ENCODE measurements at regions not wholly inside any gene's neighbourhood (a gene's known extent, or its start where the extent isn't known, plus 50 kb on each side); places are given as distances from the start of the nearest gene placed in this dataset.
A peak's percentile ranks its signal among the peaks of the same experiment; 100 is the strongest.
"Not testable (repeated sequence)": the region's sequence is repeated elsewhere in the genome, so short reads cannot be mapped to it uniquely, and the experiment has no call there.

GRCh38 chr20:12130781-12131180 lies 213.1 kb downstream of the BTBD3 start:
- H3K27me3 ChIP-seq (ENCODE audit: control insufficient read depth, insufficient read depth) = no peaks in the 10 kb centered on the region
- ATAC-seq (no peak), DNase-seq (no peak)
- no peaks in the 10 kb centered on the region for H3K4me1 ChIP-seq (ENCODE audit: control insufficient read depth, insufficient read depth, low read length)
- H3K4me3 ChIP-seq (ENCODE audit: low read length) = no peak overlapping the region
- H3K27ac ChIP-seq (ENCODE audit: low read length) = no peak overlapping the region
- WGBS = 95% methylated on average over 1 of the region's 1 CpG
- intact Hi-C loops (cut with DNase I) = no loop called here
- no peaks in the 10 kb centered on the region for H3K9me3 ChIP-seq (ENCODE audit: control insufficient read depth, low read length)

GRCh38 chr20:12133553-12133952 lies 215.9 kb downstream of the BTBD3 start:
- ATAC-seq = no peak
- Histone ChIP-seq H3K27me3 (ENCODE audit: control insufficient read depth, insufficient read depth) (no peaks in the 10 kb centered on the region), H3K4me3 (ENCODE audit: low read length) (no peak overlapping the region), H3K9me3 (ENCODE audit: control insufficient read depth, low read length) (no peaks in the 10 kb centered on the region), H3K4me1 (ENCODE audit: control insufficient read depth, insufficient read depth, low read length) (no peaks in the 10 kb centered on the region), H3K27ac (ENCODE audit: low read length) (no peak overlapping the region)
- WGBS = 82% methylated on average over 2 of the region's 2 CpGs
- intact Hi-C loops (cut with DNase I) = no loop called here
- DNase-seq = no peak

GRCh38 chr20:12145951-12146350 lies 228.3 kb downstream of the BTBD3 start:
- H3K4me1 ChIP-seq (ENCODE audit: control insufficient read depth, insufficient read depth, low read length); H3K9me3 ChIP-seq (ENCODE audit: control insufficient read depth, low read length); H3K27ac ChIP-seq (ENCODE audit: low read length); ATAC-seq; intact Hi-C loops (cut with DNase I); DNase-seq; H3K4me3 ChIP-seq (ENCODE audit: low read length); H3K27me3 ChIP-seq (ENCODE audit: control insufficient read depth, insufficient read depth): not testable (repeated sequence)
- 88% methylated on average over 1 of the region's 1 CpG for WGBS

GRCh38 chr20:12152996-12153395 lies 235.3 kb downstream of the BTBD3 start:
- 89% methylated on average over 1 of the region's 1 CpG for WGBS
- intact Hi-C loops (cut with DNase I) = no loop called here
- Histone ChIP-seq H3K4me1 (ENCODE audit: control insufficient read depth, insufficient read depth, low read length) (no peaks in the 10 kb centered on the region), H3K27me3 (ENCODE audit: control insufficient read depth, insufficient read depth) (no peaks in the 10 kb centered on the region), H3K9me3 (ENCODE audit: control insufficient read depth, low read length) (no peaks in the 10 kb centered on the region), H3K27ac (ENCODE audit: low read length) (no peak overlapping the region), H3K4me3 (ENCODE audit: low read length) (no peak overlapping the region)
- no peak for DNase-seq
- no peak for ATAC-seq

GRCh38 chr20:12153628-12154027 lies 235.9 kb downstream of the BTBD3 start:
- H3K27me3 ChIP-seq (ENCODE audit: control insufficient read depth, insufficient read depth) = no peaks in the 10 kb centered on the region
- H3K4me1 ChIP-seq (ENCODE audit: control insufficient read depth, insufficient read depth, low read length) = no peaks in the 10 kb centered on the region
- H3K4me3 ChIP-seq (ENCODE audit: low read length) = no peak overlapping the region
- no peak for DNase-seq
- no peak for ATAC-seq
- intact Hi-C loops (cut with DNase I) = no loop called here
- no peaks in the 10 kb centered on the region for H3K9me3 ChIP-seq (ENCODE audit: control insufficient read depth, low read length)
- 78% methylated on average over 2 of the region's 2 CpGs for WGBS
- no peak overlapping the region for H3K27ac ChIP-seq (ENCODE audit: low read length)

GRCh38 chr20:12156252-12156651 lies 238.6 kb downstream of the BTBD3 start:
- no peak for DNase-seq
- no peak for ATAC-seq
- H3K27me3 ChIP-seq (ENCODE audit: control insufficient read depth, insufficient read depth) = no peaks in the 10 kb centered on the region
- no peaks in the 10 kb centered on the region for H3K9me3 ChIP-seq (ENCODE audit: control insufficient read depth, low read length)
- intact Hi-C loops (cut with DNase I) = no loop called here
- H3K4me1 ChIP-seq (ENCODE audit: control insufficient read depth, insufficient read depth, low read length) = no peaks in the 10 kb centered on the region
- no peak overlapping the region for H3K27ac ChIP-seq (ENCODE audit: low read length)
- WGBS = 93% methylated on average over 4 of the region's 4 CpGs
- H3K4me3 ChIP-seq (ENCODE audit: low read length) = no peak overlapping the region

GRCh38 chr20:12159261-12159660 lies 241.6 kb downstream of the BTBD3 start:
- no peak for ATAC-seq
- Histone ChIP-seq H3K4me1 (ENCODE audit: control insufficient read depth, insufficient read depth, low read length) (no peaks in the 10 kb centered on the region), H3K27me3 (ENCODE audit: control insufficient read depth, insufficient read depth) (no peaks in the 10 kb centered on the region), H3K27ac (ENCODE audit: low read length) (no peak overlapping the region), H3K4me3 (ENCODE audit: low read length) (no peak overlapping the region), H3K9me3 (ENCODE audit: control insufficient read depth, low read length) (no peaks in the 10 kb centered on the region)
- intact Hi-C loops (cut with DNase I) = no loop called here
- DNase-seq = no peak
- 96% methylated on average over 6 of the region's 6 CpGs for WGBS

- intact Hi-C loops (cut with DNase I) = no loop called here
- no peak overlapping the region for H3K27ac ChIP-seq (ENCODE audit: low read length)
These were observed 244.0 kb downstream of the BTBD3 start for GRCh38 chr20:12161734-12162133.

GRCh38 chr20:12166053-12166717 lies 248.5 kb downstream of the BTBD3 start:
- Histone ChIP-seq H3K4me3 (ENCODE audit: low read length) (no peak overlapping the region), H3K27me3 (ENCODE audit: control insufficient read depth, insufficient read depth) (no peaks in the 10 kb centered on the region), H3K27ac (ENCODE audit: low read length) (peak overlapping the region; percentile 80), H3K4me1 (ENCODE audit: control insufficient read depth, insufficient read depth, low read length) (no peaks in the 10 kb centered on the region), H3K9me3 (ENCODE audit: control insufficient read depth, low read length) (no peaks in the 10 kb centered on the region)
- DNase-seq (peak; percentile 74 to 78 (median 76)), ATAC-seq (peak; percentile 95 to 96)
- 58% methylated on average over 4 of the region's 4 CpGs for WGBS
- intact Hi-C loops (cut with DNase I) = no loop called here

More at GRCh38 chr20:12161734-12162133, 244.0 kb downstream of the BTBD3 start:
- Histone ChIP-seq H3K4me1 (ENCODE audit: control insufficient read depth, insufficient read depth, low read length) (no peaks in the 10 kb centered on the region), H3K9me3 (ENCODE audit: control insufficient read depth, low read length) (no peaks in the 10 kb centered on the region), H3K4me3 (ENCODE audit: low read length) (no peak overlapping the region), H3K27me3 (ENCODE audit: control insufficient read depth, insufficient read depth) (no peaks in the 10 kb centered on the region)
- ATAC-seq = no peak
- DNase-seq = no peak
- 93% methylated on average over 2 of the region's 2 CpGs for WGBS

- ATAC-seq (no peak), DNase-seq (no peak)
- Histone ChIP-seq H3K27ac (ENCODE audit: low read length) (no peak overlapping the region), H3K4me1 (ENCODE audit: control insufficient read depth, insufficient read depth, low read length) (no peaks in the 10 kb centered on the region), H3K9me3 (ENCODE audit: control insufficient read depth, low read length) (no peaks in the 10 kb centered on the region), H3K27me3 (ENCODE audit: control insufficient read depth, insufficient read depth) (no peaks in the 10 kb centered on the region), H3K4me3 (ENCODE audit: low read length) (no peak overlapping the region)
- intact Hi-C loops (cut with DNase I) = no loop called here
- 75% methylated on average over 1 of the region's 1 CpG for WGBS
These were observed 252.7 kb downstream of the BTBD3 start for GRCh38 chr20:12170406-12170805.

GRCh38 chr20:12171923-12172524 lies 254.3 kb downstream of the BTBD3 start:
- ATAC-seq (peak; percentile 49 to 56), DNase-seq (peak in 1 of 3 donors; percentile 34)
- intact Hi-C loops (cut with DNase I) = no loop called here
- no peak overlapping the region for H3K4me3 ChIP-seq (ENCODE audit: low read length)
- H3K27ac ChIP-seq (ENCODE audit: low read length) = no peak overlapping the region
- no peaks in the 10 kb centered on the region for H3K4me1 ChIP-seq (ENCODE audit: control insufficient read depth, insufficient read depth, low read length)
- 78% methylated on average over 2 of the region's 2 CpGs for WGBS
- no peaks in the 10 kb centered on the region for H3K27me3 ChIP-seq (ENCODE audit: control insufficient read depth, insufficient read depth)
- H3K9me3 ChIP-seq (ENCODE audit: control insufficient read depth, low read length) = no peaks in the 10 kb centered on the region

Data from right cardiac atrium (tissue), 5 donors.